Adrenal gland (tissue), 9 donors: ENCODE measurements at regions not wholly inside any gene's neighbourhood (a gene's known extent, or its start where the extent isn't known, plus 50 kb on each side); places are given as distances from the start of the nearest gene placed in this dataset.

ENCODE experiments used
- DNase-seq, 7 donors: peaks; one replicate each; pipeline ENCODE4 v3.0.0-alpha.2; 2019 to 2020
- H3K27ac ChIP-seq, 5 donors: fragments of 200-600 bp; sonication (generic) in 4 of 5; 1 replicate in 3 of 5; 2 replicates in 2 of 5; pipeline versions ENCODE4 v1.5.1 to v1.8.0; 2016 to 2020; ENCODE audit warnings: mild to moderate bottlenecking in 1 of 5
- H3K27me3 ChIP-seq: fragments of 200-600 bp; 2 replicates; pipeline ENCODE4 v1.8.0; 2021
- H3K36me3 ChIP-seq, 2 donors: fragments of 200-600 bp; replicated peaks in 1 of 2; 1 replicate in 1 of 2; 2 replicates in 1 of 2; pipeline versions ENCODE4 v1.5.1 to v1.8.0; 2018 to 2022
- H3K4me1 ChIP-seq, 2 donors: fragments of 200-600 bp; replicated peaks in 1 of 2; 1 replicate in 1 of 2; 2 replicates in 1 of 2; pipeline versions ENCODE4 v1.5.1 to v1.8.0; 2018 to 2021
- H3K4me3 ChIP-seq, 4 donors: fragments of 200-600 bp; sonication (generic) in 3 of 4; one replicate each; pipeline ENCODE4 v1.5.1; 2016 to 2018
- H3K9me3 ChIP-seq, 3 donors: fragments of 200-600 bp; sonication (generic) in 1 of 3; replicated peaks in 1 of 3; 1 replicate in 2 of 3; 2 replicates in 1 of 3; pipeline versions ENCODE4 v1.5.1 to v1.8.0; 2016 to 2021
- POLR2A ChIP-seq, 2 donors: fragments of 450-650 bp; IDR thresholded peaks; one replicate each; pipeline ENCODE4 v1.6.1; 2017; ENCODE audit warnings: antibody characterized with exemption in 2 of 2, mild to moderate bottlenecking in 2 of 2, moderate library complexity in 1 of 2
- WGBS, 4 donors: extraction: QIAGEN DNeasy Blood & Tissue Kit in 2 of 4; methylation state at CpG; one replicate each; pipeline versions ENCODE4 v1.1.5 to v1.1.7; 2013 to 2017; 5-methylcytosine and 5-hydroxymethylcytosine counted together
- intact Hi-C, 2 donors: fragments of 100-400 bp; cut with DNase I; formaldehyde crosslinking; loops; one replicate each; pipeline versions ENCODE4 v1.14.1 to v1.15.0; 2022 to 2023
- TF ChIP-seq, protein P1 (sequence below), 6 experiments: fragments of 450-650 bp in 4 of 6; fragments of 200-600 bp in 2 of 6; sonication (generic) in 1 of 6; IDR thresholded peaks; 1 replicate in 5 of 6; 2 replicates in 1 of 6; pipeline versions ENCODE4 v1.5.1 to v1.8.0; 2016 to 2021; ENCODE audit warnings: antibody characterized with exemption in 6 of 6, mild to moderate bottlenecking in 2 of 6, moderate library complexity in 1 of 6
- donor health status: healthy with polysubstance abuse.
- donor health status: Bipolar disorder and iron deficiency.
- donor health status: DM: yes; HTN: yes; CAD: no.
- donor health status: DM: no; HTN: no; CAD: no.
- donor health status: DM: no; HTN: no; CAD: no.

DNA sequence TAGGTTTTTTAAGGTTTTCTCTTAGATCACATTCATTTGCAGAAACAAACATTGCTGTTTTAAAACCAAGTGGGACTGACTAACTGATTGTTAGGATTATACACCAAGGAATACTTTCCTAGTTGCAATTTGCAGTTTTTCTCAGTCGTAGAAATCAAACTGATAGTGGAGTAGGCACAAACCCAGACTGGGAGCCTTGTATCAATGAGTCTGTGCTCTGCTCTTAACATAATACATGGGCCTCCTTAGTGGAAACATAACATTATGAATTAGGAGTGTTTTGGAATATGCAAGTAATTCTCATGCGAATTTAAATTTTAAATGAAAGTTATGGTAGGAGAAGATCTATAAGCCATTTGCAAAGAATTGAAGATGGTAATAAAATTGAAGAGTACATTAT, 223.5 kb downstream of the CLCN4 start:
- no peak overlapping the region for H3K4me3 ChIP-seq
- WGBS, 4 donors, result 44 to 74% (median 60%) methylated on average over 2 of the region's 2 CpGs
- no peak for DNase-seq
- H3K4me1 ChIP-seq, result no peaks in the 10 kb centered on the region
- no peaks in the 10 kb centered on the region for H3K9me3 ChIP-seq
- no peaks in the 10 kb centered on the region for H3K27me3 ChIP-seq
- no peak for TF ChIP-seq POLR2A (IDR thresholded peaks at IDR 0.05)
- TF ChIP-seq, protein P1, sequence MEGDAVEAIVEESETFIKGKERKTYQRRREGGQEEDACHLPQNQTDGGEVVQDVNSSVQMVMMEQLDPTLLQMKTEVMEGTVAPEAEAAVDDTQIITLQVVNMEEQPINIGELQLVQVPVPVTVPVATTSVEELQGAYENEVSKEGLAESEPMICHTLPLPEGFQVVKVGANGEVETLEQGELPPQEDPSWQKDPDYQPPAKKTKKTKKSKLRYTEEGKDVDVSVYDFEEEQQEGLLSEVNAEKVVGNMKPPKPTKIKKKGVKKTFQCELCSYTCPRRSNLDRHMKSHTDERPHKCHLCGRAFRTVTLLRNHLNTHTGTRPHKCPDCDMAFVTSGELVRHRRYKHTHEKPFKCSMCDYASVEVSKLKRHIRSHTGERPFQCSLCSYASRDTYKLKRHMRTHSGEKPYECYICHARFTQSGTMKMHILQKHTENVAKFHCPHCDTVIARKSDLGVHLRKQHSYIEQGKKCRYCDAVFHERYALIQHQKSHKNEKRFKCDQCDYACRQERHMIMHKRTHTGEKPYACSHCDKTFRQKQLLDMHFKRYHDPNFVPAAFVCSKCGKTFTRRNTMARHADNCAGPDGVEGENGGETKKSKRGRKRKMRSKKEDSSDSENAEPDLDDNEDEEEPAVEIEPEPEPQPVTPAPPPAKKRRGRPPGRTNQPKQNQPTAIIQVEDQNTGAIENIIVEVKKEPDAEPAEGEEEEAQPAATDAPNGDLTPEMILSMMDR (IDR thresholded peaks at IDR 0.05), result no peak
- no peaks in the 10 kb centered on the region for H3K36me3 ChIP-seq
- intact Hi-C loops, result no loop called here
- no peak overlapping the region for H3K27ac ChIP-seq

DNA sequence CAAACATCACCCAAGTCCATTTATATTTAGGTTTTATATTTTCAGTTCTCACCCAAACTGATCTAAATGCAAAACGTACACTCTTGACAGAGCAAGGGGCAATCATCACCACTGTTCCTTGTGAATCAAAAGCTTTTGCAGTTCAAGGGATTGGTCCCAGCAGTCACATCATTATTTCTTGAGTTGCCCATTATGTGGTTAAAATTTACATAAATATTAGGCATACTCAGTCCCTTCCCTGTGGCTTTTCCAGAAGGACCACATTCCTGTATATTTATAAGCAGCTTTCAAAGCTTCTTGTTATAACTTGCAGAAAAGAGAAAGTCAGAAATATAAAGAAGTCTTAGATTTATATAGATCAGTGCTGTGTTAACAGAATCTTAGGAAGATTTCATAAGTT, 224.4 kb downstream of the CLCN4 start:
- intact Hi-C loops, result no loop called here
- Histone ChIP-seq H3K4me3 (no peak overlapping the region), H3K36me3 (no peaks in the 10 kb centered on the region), H3K9me3 (no peaks in the 10 kb centered on the region), H3K27ac (no peak overlapping the region), H3K4me1 (no peaks in the 10 kb centered on the region), H3K27me3 (no peaks in the 10 kb centered on the region)
- TF ChIP-seq, protein P1 (IDR thresholded peaks at IDR 0.05), result no peak
- TF ChIP-seq POLR2A (IDR thresholded peaks at IDR 0.05), result no peak
- no peak for DNase-seq
- WGBS, 4 donors, result 40 to 78% (median 64%) methylated on average over 1 of the region's 1 CpG

DNA sequence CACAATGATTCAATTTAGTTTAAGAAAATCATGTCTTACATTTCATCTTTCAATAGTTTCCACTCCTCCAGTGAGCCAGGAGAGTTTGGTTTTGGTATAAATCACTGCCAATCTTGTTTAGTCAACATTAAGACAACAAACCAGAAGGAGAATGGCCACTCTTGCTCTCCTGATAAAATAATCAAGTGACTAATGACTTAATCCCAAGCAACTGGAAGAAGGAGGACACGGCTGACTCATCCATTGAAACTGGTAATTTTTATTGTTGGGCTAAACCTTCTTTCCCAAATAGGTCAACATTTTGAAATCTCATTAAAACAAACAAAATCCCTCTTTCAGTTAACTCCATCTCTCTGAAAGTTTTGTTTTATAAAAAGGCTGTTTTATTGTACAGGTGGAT, 230.2 kb downstream of the CLCN4 start:
- no peak for DNase-seq
- peaks cover 3% of the 10 kb centered on the region for H3K27me3 ChIP-seq
- H3K4me3 ChIP-seq, result no peak overlapping the region
- TF ChIP-seq, protein P1 (IDR thresholded peaks at IDR 0.05), result no peak
- TF ChIP-seq POLR2A (IDR thresholded peaks at IDR 0.05), result no peak
- H3K4me1 ChIP-seq, result no peaks in the 10 kb centered on the region
- no peak overlapping the region for H3K27ac ChIP-seq
- intact Hi-C loops, result no loop called here
- H3K36me3 ChIP-seq, result no peaks in the 10 kb centered on the region
- H3K9me3 ChIP-seq, result no peaks in the 10 kb centered on the region
- 0 to 50% (median 39%) methylated on average over 1 of the region's 1 CpG for WGBS, 4 donors

DNA sequence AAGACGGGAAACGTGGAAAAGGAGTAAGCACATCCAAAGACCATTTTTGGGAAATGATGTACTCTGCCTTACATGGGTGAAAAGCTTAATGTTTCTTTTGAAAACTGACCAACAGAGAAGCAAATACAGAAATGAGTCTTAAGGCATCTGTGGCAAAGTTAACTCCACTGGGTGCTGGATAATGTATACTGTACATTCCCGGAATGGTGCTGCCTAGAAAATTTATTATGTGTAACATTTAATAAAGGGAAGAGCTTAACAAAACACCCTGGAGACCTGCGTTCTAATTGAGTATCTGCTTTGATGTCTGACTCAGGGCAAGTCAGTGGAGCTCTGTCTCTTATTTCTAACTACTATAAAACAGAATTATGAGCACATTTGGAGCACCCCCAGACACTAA, 230.2 kb downstream of the MID1 start:
- Histone ChIP-seq H3K27ac (no peak overlapping the region), H3K27me3 (peaks cover 3% of the 10 kb centered on the region), H3K4me1 (no peaks in the 10 kb centered on the region), H3K4me3 (no peak overlapping the region), H3K9me3 (no peaks in the 10 kb centered on the region), H3K36me3 (no peaks in the 10 kb centered on the region)
- TF ChIP-seq, protein P1 (IDR thresholded peaks at IDR 0.05), result no peak
- no peak for TF ChIP-seq POLR2A (IDR thresholded peaks at IDR 0.05)
- intact Hi-C loops, result no loop called here
- 47 to 55% (median 50%) methylated on average over 4 of the region's 4 CpGs for WGBS, 4 donors
- no peak for DNase-seq
